Spleen (tissue), 11 donors: ENCODE measurements at regions not wholly inside any gene's neighbourhood (a gene's known extent, or its start where the extent isn't known, plus 50 kb on each side); places are given as distances from the start of the nearest gene placed in this dataset.

Experiments
- DNase-seq: peaks from one replicate; pipeline ENCODE4 v3.0.0-alpha.2; 2020
- H3K27ac ChIP-seq, 8 donors: fragments of 200-600 bp; sonication (generic) in 7 of 8; 1 replicate in 4 of 8; 2 replicates in 4 of 8; pipeline versions ENCODE4 v1.5.0 to v1.8.0; 2016 to 2021; ENCODE audit warnings: inconsistent platforms in 4 of 8, mild to moderate bottlenecking in 4 of 8, moderate library complexity in 1 of 8
- H3K27me3 ChIP-seq, 7 donors: fragments of 200-600 bp; sonication (generic) in 6 of 7; replicated peaks in 1 of 7; 1 replicate in 4 of 7; 2 replicates in 3 of 7; pipeline versions ENCODE4 v1.5.0 to v1.8.0; 2016 to 2021; ENCODE audit warnings: inconsistent platforms in 3 of 7, mild to moderate bottlenecking in 1 of 7
- H3K36me3 ChIP-seq, 6 donors: fragments of 200-600 bp; sonication (generic) in 5 of 6; 1 replicate in 4 of 6; 2 replicates in 2 of 6; pipeline versions ENCODE4 v1.5.0 to v1.8.0; 2016 to 2021; ENCODE audit warnings: inconsistent platforms in 2 of 6
- H3K4me1 ChIP-seq, 6 donors: fragments of 200-600 bp; sonication (generic) in 5 of 6; 1 replicate in 3 of 6; 2 replicates in 3 of 6; pipeline versions ENCODE4 v1.5.0 to v1.8.0; 2016 to 2021; ENCODE audit warnings: inconsistent platforms in 3 of 6
- H3K4me3 ChIP-seq, 8 donors: fragments of 200-600 bp; sonication (generic) in 7 of 8; 1 replicate in 4 of 8; 2 replicates in 4 of 8; pipeline versions ENCODE4 v1.5.0 to v1.8.0; 2016 to 2021; ENCODE audit warnings: inconsistent platforms in 4 of 8, mild to moderate bottlenecking in 4 of 8, moderate library complexity in 2 of 8
- H3K9me3 ChIP-seq, 8 donors: fragments of 200-600 bp; sonication (generic) in 7 of 8; 1 replicate in 4 of 8; 2 replicates in 4 of 8; pipeline versions ENCODE4 v1.5.0 to v1.8.0; 2016 to 2021; ENCODE audit warnings: inconsistent platforms in 4 of 8
- CTCF ChIP-seq, 11 experiments: fragments of 200-600 bp in 7 of 11; fragments of 450-650 bp in 4 of 11; sonication (generic) in 4 of 11; IDR thresholded peaks in 8 of 11; conservative IDR thresholded peaks in 3 of 11; 1 replicate in 7 of 11; 2 replicates in 4 of 11; pipeline versions ENCODE4 v1.4.0 to v1.8.0; 2016 to 2021; ENCODE audit warnings: antibody characterized with exemption in 11 of 11, inconsistent platforms in 4 of 11, mild to moderate bottlenecking in 1 of 11
- POLR2A ChIP-seq, 3 donors: fragments of 450-650 bp; IDR thresholded peaks; one replicate each; pipeline ENCODE4 v1.5.1; 2017; ENCODE audit warnings: antibody characterized with exemption in 3 of 3, mild to moderate bottlenecking in 1 of 3
- POLR2AphosphoS5 ChIP-seq, 3 donors: sonication (generic); formaldehyde crosslinking; IDR thresholded peaks; one replicate each; pipeline ENCODE4 v1.5.1; 2017; ENCODE audit warnings: antibody characterized with exemption in 3 of 3
- WGBS, 5 donors: extraction: QIAGEN DNeasy Blood & Tissue Kit in 3 of 5; methylation state at CpG; one replicate each; pipeline versions ENCODE4 v1.1.5 to v1.1.7; 2013 to 2018; 5-methylcytosine and 5-hydroxymethylcytosine counted together
- intact Hi-C: fragments of 100-400 bp; cut with DNase I; formaldehyde crosslinking; loops from one replicate; pipeline ENCODE4 v1.15.0; 2023; ENCODE audit warnings: low total_unique reads
- donor health status: healthy with polysubstance abuse.
- donor health status: DM: no; HTN: no; CAD: no; lungs with moderate emphysema.
- donor health status: DM: no; HTN: no; CAD: no.
- donor health status: Bipolar disorder and iron deficiency.
- donor health status: healthy.
- donor health status: DM: no; HTN: no; CAD: no.
- donor health status: DM: yes; HTN: yes; CAD: no.

GRCh38 chr14:101440496-101440895 lies 120.8 kb upstream of the DIO3 start:
- 73 to 87% (median 87%) methylated on average over 6 of the region's 6 CpGs for WGBS, 5 donors
- no peaks in the 10 kb centered on the region for H3K36me3 ChIP-seq
- DNase-seq = no peak
- no peak overlapping the region for H3K4me3 ChIP-seq
- no peak overlapping the region for H3K27ac ChIP-seq
- intact Hi-C loops = no loop called here
- TF ChIP-seq POLR2A (IDR thresholded peaks at IDR 0.05) = no peak
- TF ChIP-seq CTCF (IDR thresholded peaks at IDR 0.05 in 8 of 11, conservative IDR thresholded peaks at IDR 0.05 in 3 of 11) = no peak
- TF ChIP-seq POLR2AphosphoS5 (IDR thresholded peaks at IDR 0.05) = no peak
- H3K27me3 ChIP-seq = peaks cover 0 to 61% (median 8%) of the 10 kb centered on the region in 7 donors
- H3K4me1 ChIP-seq = peaks cover 0 to 12% (median 6%) of the 10 kb centered on the region in 6 donors
- no peaks in the 10 kb centered on the region for H3K9me3 ChIP-seq

GRCh38 chr14:101441710-101442109 lies 119.6 kb upstream of the DIO3 start:
- peaks cover 0 to 12% (median 6%) of the 10 kb centered on the region in 6 donors for H3K4me1 ChIP-seq
- H3K27me3 ChIP-seq = peaks cover 0 to 61% (median 8%) of the 10 kb centered on the region in 7 donors
- no peaks in the 10 kb centered on the region for H3K9me3 ChIP-seq
- no peak for DNase-seq
- intact Hi-C loops = no loop called here
- H3K36me3 ChIP-seq = no peaks in the 10 kb centered on the region
- H3K4me3 ChIP-seq = no peak overlapping the region
- TF ChIP-seq POLR2A (IDR thresholded peaks at IDR 0.05) (no peak), POLR2AphosphoS5 (IDR thresholded peaks at IDR 0.05) (no peak), CTCF (IDR thresholded peaks at IDR 0.05 in 8 of 11, conservative IDR thresholded peaks at IDR 0.05 in 3 of 11) (no peak)
- 91 to 94% (median 93%) methylated on average over 16 of the region's 16 CpGs for WGBS, 5 donors
- H3K27ac ChIP-seq = no peak overlapping the region

- Histone ChIP-seq H3K27ac (no peak overlapping the region), H3K4me1 (peaks cover 0 to 12% (median 6%) of the 10 kb centered on the region in 6 donors), H3K27me3 (peaks cover 0 to 64% (median 8%) of the 10 kb centered on the region in 7 donors), H3K36me3 (no peaks in the 10 kb centered on the region), H3K9me3 (no peaks in the 10 kb centered on the region), H3K4me3 (no peak overlapping the region)
- 37 to 75% (median 56%) methylated on average over 14 to 21 of the region's 21 CpGs for WGBS, 5 donors
- intact Hi-C loops = no loop called here
- peak; percentile 78 for DNase-seq
- TF ChIP-seq POLR2AphosphoS5 (IDR thresholded peaks at IDR 0.05) (peak in 2 of 3 donors; percentile 13 to 43), CTCF (IDR thresholded peaks at IDR 0.05 in 8 of 11, conservative IDR thresholded peaks at IDR 0.05 in 3 of 11) (no peak), POLR2A (IDR thresholded peaks at IDR 0.05) (no peak)
These were observed 118.8 kb upstream of the DIO3 start for GRCh38 chr14:101442451-101442850.

- no peaks in the 10 kb centered on the region for H3K9me3 ChIP-seq
- H3K27me3 ChIP-seq = peaks cover 0 to 79% (median 8%) of the 10 kb centered on the region in 7 donors
- H3K4me3 ChIP-seq = no peak overlapping the region
- peaks cover 0 to 12% (median 6%) of the 10 kb centered on the region in 6 donors for H3K4me1 ChIP-seq
- H3K27ac ChIP-seq = no peak overlapping the region
- no peak for DNase-seq
- TF ChIP-seq POLR2A (IDR thresholded peaks at IDR 0.05) (no peak), CTCF (IDR thresholded peaks at IDR 0.05 in 8 of 11, conservative IDR thresholded peaks at IDR 0.05 in 3 of 11) (no peak), POLR2AphosphoS5 (IDR thresholded peaks at IDR 0.05) (no peak)
- intact Hi-C loops = no loop called here
- H3K36me3 ChIP-seq = no peaks in the 10 kb centered on the region
- WGBS, 5 donors = 76 to 87% (median 80%) methylated on average over 7 of the region's 7 CpGs
These were observed 117.2 kb upstream of the DIO3 start for GRCh38 chr14:101444116-101444515.
